Mesodermal cell (in vitro differentiated cells): ENCODE measurements at regions not wholly inside any gene's neighbourhood (a gene's known extent, or its start where the extent isn't known, plus 50 kb on each side); places are given as distances from the start of the nearest gene placed in this dataset.

Source experiments
- H3K27ac ChIP-seq: 2 replicates; pipeline ENCODE4 v1.7.0; 2013; ENCODE audit warnings: mild to moderate bottlenecking, low read depth, low read length, moderate library complexity; ENCODE audit not compliant: severe bottlenecking
- H3K36me3 ChIP-seq: 2 replicates; pipeline ENCODE4 v1.7.1; 2013; ENCODE audit warnings: mild to moderate bottlenecking, low read length, moderate library complexity; ENCODE audit not compliant: control insufficient read depth, insufficient read depth
- H3K4me1 ChIP-seq: one replicate; pipeline ENCODE4 v1.7.1; 2013; ENCODE audit warnings: mild to moderate bottlenecking, low read length; ENCODE audit not compliant: insufficient read depth, control insufficient read depth, poor library complexity, severe bottlenecking
- H3K4me3 ChIP-seq: 2 replicates; pipeline ENCODE4 v1.7.0; 2013; ENCODE audit warnings: low read length, control low read depth, mild to moderate bottlenecking; ENCODE audit not compliant: insufficient read depth, poor library complexity, severe bottlenecking; ENCODE audit errors: extremely low read depth
- H3K9me3 ChIP-seq: 2 replicates; pipeline ENCODE4 v1.7.1; 2013; ENCODE audit warnings: mild to moderate bottlenecking, low read length, moderate library complexity; ENCODE audit not compliant: control insufficient read depth
- WGBS, 2 experiments: methylation state at CpG; one replicate each; pipeline ENCODE4 v1.1.5; 2013; ENCODE audit warnings: missing lambda C conversion rate in 2 of 2; ENCODE audit not compliant: insufficient coverage in 2 of 2; 5-methylcytosine and 5-hydroxymethylcytosine counted together

GRCh38 chr13:40383885-40384284 lies 282.6 kb downstream of the FOXO1 start:
- H3K9me3 ChIP-seq = no peaks in the 10 kb centered on the region

DNA sequence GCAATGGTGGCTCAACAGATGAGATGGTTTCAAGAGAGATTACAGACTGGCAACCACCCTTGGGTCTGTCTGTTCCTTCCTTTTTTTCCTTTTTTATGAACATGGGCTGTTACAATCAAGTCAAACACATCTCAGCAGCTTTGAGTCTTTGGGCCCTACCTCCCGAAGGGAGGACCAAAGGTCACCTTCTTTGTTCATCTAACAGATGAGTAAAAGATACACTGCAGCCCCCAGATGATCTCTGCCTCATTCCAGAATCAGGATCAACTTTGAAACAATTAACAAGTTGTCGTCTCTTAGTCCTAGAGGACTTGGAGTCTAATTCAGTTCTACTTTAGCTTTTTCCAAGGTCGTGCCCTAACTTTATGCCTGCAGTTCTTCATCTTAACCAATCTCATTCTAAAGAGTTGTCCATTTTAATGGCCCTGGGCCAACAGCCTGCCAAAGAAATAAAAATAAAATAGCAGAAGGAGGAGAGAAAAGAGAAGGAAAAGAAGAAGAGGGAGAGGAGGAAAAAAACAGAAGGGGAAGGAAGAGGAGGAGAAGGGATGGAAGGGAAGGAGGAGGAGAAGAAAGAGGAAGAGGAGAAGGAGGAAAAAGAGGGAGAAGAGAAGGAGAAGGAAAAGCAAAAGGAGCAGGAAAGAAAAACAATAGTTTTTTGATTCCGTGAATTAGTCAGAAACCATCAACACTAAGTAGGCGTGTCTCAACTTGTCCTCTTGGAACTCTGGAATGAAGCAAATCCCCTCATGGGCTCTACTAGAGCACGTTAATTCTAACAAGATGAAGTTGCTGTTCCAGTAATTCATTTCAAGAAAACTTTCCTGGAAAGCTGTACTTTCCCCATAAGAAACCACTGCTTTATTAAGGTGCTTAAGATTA lies 281.2 kb downstream of the FOXO1 start:
- Histone ChIP-seq H3K36me3 (no peaks in the 10 kb centered on the region), H3K9me3 (no peaks in the 10 kb centered on the region), H3K4me3 (no peak overlapping the region), H3K4me1 (no peaks in the 10 kb centered on the region), H3K27ac (no peak overlapping the region)
- 96 to 98% methylated on average over 4 to 5 of the region's 6 CpGs for WGBS, 2 experiments

More at GRCh38 chr13:40383885-40384284, 282.6 kb downstream of the FOXO1 start:
- Histone ChIP-seq H3K27ac (no peak overlapping the region), H3K36me3 (no peaks in the 10 kb centered on the region), H3K4me3 (no peak overlapping the region), H3K4me1 (no peaks in the 10 kb centered on the region)
- WGBS, 2 experiments = 100% methylated on average over 3 of the region's 4 CpGs

- H3K27ac ChIP-seq = no peak overlapping the region
- H3K36me3 ChIP-seq = no peaks in the 10 kb centered on the region
- 75 to 90% methylated on average over 2 of the region's 4 CpGs for WGBS, 2 experiments
- H3K9me3 ChIP-seq = no peaks in the 10 kb centered on the region
- no peaks in the 10 kb centered on the region for H3K4me1 ChIP-seq
- no peak overlapping the region for H3K4me3 ChIP-seq
These were observed 280.6 kb downstream of the FOXO1 start for GRCh38 chr13:40385858-40386180.

DNA sequence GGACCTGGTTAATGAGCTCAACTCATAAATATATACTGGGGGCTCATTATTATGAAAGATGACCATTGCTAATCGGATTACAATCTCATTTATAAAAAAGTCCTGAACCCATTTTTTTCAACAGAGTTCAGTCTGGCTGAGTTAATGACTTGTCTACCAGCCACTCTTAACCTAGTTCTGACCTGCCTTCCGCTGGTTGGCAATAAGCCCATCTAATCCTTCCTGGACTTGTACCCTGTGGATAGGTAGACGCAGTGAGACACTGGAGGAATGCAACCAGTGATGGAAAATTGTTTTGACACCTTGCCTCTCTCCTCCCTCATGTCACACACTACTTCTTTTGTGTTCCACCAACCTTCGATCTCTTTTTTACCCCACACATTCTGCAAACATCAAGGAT lies 279.9 kb downstream of the FOXO1 start:
- H3K9me3 ChIP-seq = no peaks in the 10 kb centered on the region
- 93 to 95% methylated on average over 2 to 4 of the region's 4 CpGs for WGBS, 2 experiments
- H3K36me3 ChIP-seq = no peaks in the 10 kb centered on the region
- no peaks in the 10 kb centered on the region for H3K4me1 ChIP-seq
- no peak overlapping the region for H3K4me3 ChIP-seq
- H3K27ac ChIP-seq = no peak overlapping the region

GRCh38 chr13:40387775-40388174 lies 278.7 kb downstream of the FOXO1 start:
- H3K4me3 ChIP-seq = no peak overlapping the region
- no peaks in the 10 kb centered on the region for H3K36me3 ChIP-seq
- no peak overlapping the region for H3K27ac ChIP-seq
- 94 to 98% methylated on average over 2 to 5 of the region's 6 CpGs for WGBS, 2 experiments
- H3K4me1 ChIP-seq = no peaks in the 10 kb centered on the region
- H3K9me3 ChIP-seq = no peaks in the 10 kb centered on the region

DNA sequence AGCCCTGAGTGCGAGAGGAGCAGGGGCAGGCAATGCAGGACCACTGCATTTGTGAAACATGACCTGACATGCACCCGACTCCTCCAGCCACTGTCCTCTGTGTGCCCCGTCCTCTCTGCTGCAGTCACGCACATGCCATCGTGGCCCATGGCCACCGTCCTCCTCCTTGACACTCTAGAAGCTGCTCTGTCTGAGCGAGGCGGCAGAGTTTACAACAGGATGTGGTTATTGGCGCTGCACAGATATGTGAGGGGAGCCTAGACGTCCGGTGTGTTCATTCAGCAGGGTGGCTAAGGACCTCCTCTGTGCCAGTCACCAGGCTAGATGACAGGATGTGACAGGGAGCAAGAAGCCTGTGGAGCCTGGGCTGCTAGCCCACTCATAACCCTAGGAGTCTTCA lies 277.8 kb downstream of the FOXO1 start:
- H3K4me1 ChIP-seq = no peaks in the 10 kb centered on the region
- WGBS, 2 experiments = 95% methylated on average over 9 to 11 of the region's 11 CpGs
- H3K27ac ChIP-seq = no peak overlapping the region
- no peaks in the 10 kb centered on the region for H3K9me3 ChIP-seq
- no peak overlapping the region for H3K4me3 ChIP-seq
- H3K36me3 ChIP-seq = no peaks in the 10 kb centered on the region

- no peaks in the 10 kb centered on the region for H3K9me3 ChIP-seq
- no peaks in the 10 kb centered on the region for H3K4me1 ChIP-seq
- H3K36me3 ChIP-seq = no peaks in the 10 kb centered on the region
- WGBS, 2 experiments = 72 to 74% methylated on average over 8 to 9 of the region's 10 CpGs
- no peak overlapping the region for H3K4me3 ChIP-seq
- no peak overlapping the region for H3K27ac ChIP-seq
These were observed 277.3 kb downstream of the FOXO1 start for GRCh38 chr13:40389081-40389641.

GRCh38 chr13:40390401-40390916 lies 276.0 kb downstream of the FOXO1 start:
- Histone ChIP-seq H3K27ac (no peak overlapping the region), H3K4me3 (no peak overlapping the region), H3K36me3 (no peaks in the 10 kb centered on the region), H3K9me3 (no peaks in the 10 kb centered on the region), H3K4me1 (no peaks in the 10 kb centered on the region)
- WGBS, 2 experiments = 64 to 73% methylated on average over 7 of the region's 9 CpGs

DNA sequence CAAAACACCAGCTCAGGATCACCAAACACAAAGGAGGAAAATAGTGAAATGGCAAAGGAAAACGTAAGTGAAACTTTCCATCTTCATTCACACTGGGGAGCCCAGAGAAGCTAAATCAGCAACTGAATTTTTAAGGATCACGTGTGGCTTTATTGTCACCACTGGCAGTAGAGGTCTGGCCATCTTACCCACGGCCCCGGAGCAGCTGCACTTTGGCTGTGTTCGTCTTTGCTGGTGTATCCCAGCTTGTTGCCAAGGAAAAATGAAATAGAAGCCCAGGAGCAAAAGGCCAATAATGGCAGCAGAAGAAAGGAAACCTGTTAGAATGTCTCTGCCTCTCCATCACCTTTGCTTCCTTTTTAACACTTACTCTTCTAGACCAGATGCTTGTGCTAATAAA lies 274.7 kb downstream of the FOXO1 start:
- Histone ChIP-seq H3K36me3 (no peaks in the 10 kb centered on the region), H3K27ac (no peak overlapping the region), H3K9me3 (no peaks in the 10 kb centered on the region), H3K4me3 (no peak overlapping the region), H3K4me1 (no peaks in the 10 kb centered on the region)
- 73 to 86% methylated on average over 4 of the region's 5 CpGs for WGBS, 2 experiments

GRCh38 chr13:40394304-40394985 lies 272.0 kb downstream of the FOXO1 start:
- Histone ChIP-seq H3K4me1 (no peaks in the 10 kb centered on the region), H3K9me3 (no peaks in the 10 kb centered on the region), H3K36me3 (no peaks in the 10 kb centered on the region), H3K27ac (no peak overlapping the region), H3K4me3 (no peak overlapping the region)
- 90 to 92% methylated on average over 4 to 5 of the region's 5 CpGs for WGBS, 2 experiments
